GOT3 (cell line): ENCODE measurements at regions not wholly inside any gene's neighbourhood (a gene's known extent, or its start where the extent isn't known, plus 50 kb on each side); places are given as distances from the start of the nearest gene placed in this dataset.
"Not testable (repeated sequence)": the region's sequence is repeated elsewhere in the genome, so short reads cannot be mapped to it uniquely, and the experiment has no call there.

Source experiments
- DNase-seq: peaks from one replicate; lab custom pipeline; 2025; ENCODE audit warnings: mixed read lengths; lab: John Stamatoyannopoulos, UW

GRCh38 chr10:44005788-44006099, 357.1 kb upstream of the ZNF32 start:
- DNase-seq, result no peak

GRCh38 chr10:44004913-44005787, 356.5 kb upstream of the ZNF32 start:
- DNase-seq, result no peak

GRCh38 chr10:43998021-43998809, 349.5 kb upstream of the ZNF32 start:
- DNase-seq, result no peak

GRCh38 chr10:43997330-43997729, 348.6 kb upstream of the ZNF32 start:
- DNase-seq, result no peak

- no peak for DNase-seq
Observed at GRCh38 chr10:43994539-43994938, 345.9 kb upstream of the ZNF32 start.

- DNase-seq, result not testable (repeated sequence)
Observed at GRCh38 chr10:43992816-43993215, 344.1 kb upstream of the ZNF32 start.

- DNase-seq, result no peak
Observed at GRCh38 chr10:43986374-43986773, 337.7 kb upstream of the ZNF32 start.

- no peak for DNase-seq
Observed at GRCh38 chr10:43985941-43986340, 337.3 kb upstream of the ZNF32 start.

- no peak for DNase-seq
Observed at GRCh38 chr10:43983856-43984271, 335.2 kb upstream of the ZNF32 start.

- DNase-seq, result no peak
Observed at GRCh38 chr10:43983405-43983804, 334.7 kb upstream of the ZNF32 start.

GRCh38 chr10:43982250-43982649, 333.6 kb upstream of the ZNF32 start:
- DNase-seq, result no peak

- no peak for DNase-seq
Observed at GRCh38 chr10:43981696-43982095, 333.0 kb upstream of the ZNF32 start.

- no peak for DNase-seq
Observed at GRCh38 chr10:43981232-43981631, 332.6 kb upstream of the ZNF32 start.

GRCh38 chr10:43980715-43981114, 332.0 kb upstream of the ZNF32 start:
- no peak for DNase-seq

- DNase-seq, result no peak
Observed at GRCh38 chr10:43980313-43980712, 331.6 kb upstream of the ZNF32 start.

- DNase-seq, result no peak
Observed at GRCh38 chr10:43979551-43979950, 330.9 kb upstream of the ZNF32 start.

- no peak for DNase-seq
Observed at GRCh38 chr10:43978936-43979335, 330.3 kb upstream of the ZNF32 start.

- DNase-seq, result no peak
Observed at GRCh38 chr10:43978091-43978490, 329.4 kb upstream of the ZNF32 start.

GRCh38 chr10:43976292-43976691, 327.6 kb upstream of the ZNF32 start:
- no peak for DNase-seq

- DNase-seq, result no peak
Observed at GRCh38 chr10:43973801-43974200, 325.1 kb upstream of the ZNF32 start.

GRCh38 chr10:43972976-43973647, 324.4 kb upstream of the ZNF32 start:
- no peak for DNase-seq

GRCh38 chr10:43971981-43972380, 323.3 kb upstream of the ZNF32 start:
- no peak for DNase-seq

GRCh38 chr10:43971306-43971705, 322.6 kb upstream of the ZNF32 start:
- no peak for DNase-seq
